B cell (primary cell): ENCODE measurements at regions not wholly inside any gene's neighbourhood (a gene's known extent, or its start where the extent isn't known, plus 50 kb on each side); places are given as distances from the start of the nearest gene placed in this dataset.

ENCODE experiments used
- ATAC-seq: fragments of 200-7000 bp; cut with Tn5 transposase; one replicate; pipeline ENCODE4 v1.10.0; 2021; ENCODE audit warnings: low read depth, mild to moderate bottlenecking, moderate number of reproducible peaks, moderate library complexity
- CTCF ChIA-PET: fragments of 350-600 bp; sonication (Branson Sonifier 250); formaldehyde crosslinking; loops from one replicate; lab custom pipeline; 2021; ENCODE audit warnings: antibody characterized with exemption, inconsistent platforms; lab: Charles Lee
- POLR2A ChIA-PET: fragments of 350-600 bp; sonication (Branson Sonifier 250); formaldehyde crosslinking; loops from one replicate; lab custom pipeline; 2021; ENCODE audit warnings: antibody characterized with exemption; lab: Charles Lee
- DNase-seq: peaks from one replicate; pipeline ENCODE4 v3.0.0; 2013
- H2AFZ ChIP-seq: 2 replicates; pipeline ENCODE4 v1.6.1; 2012; ENCODE audit warnings: mild to moderate bottlenecking, low read depth, low read length; ENCODE audit not compliant: insufficient read depth, poor library complexity, severe bottlenecking
- H3K27ac ChIP-seq, 2 donors: 1 replicate in 1 of 2; 2 replicates in 1 of 2; pipeline ENCODE4 v1.5.1; 2012 to 2013; ENCODE audit warnings: low read length in 2 of 2, mild to moderate bottlenecking in 2 of 2, moderate library complexity in 1 of 2
- H3K27me3 ChIP-seq, 4 experiments: fragments of 200-600 bp in 1 of 4; sonication (generic) in 1 of 4; replicated peaks in 1 of 4; 1 replicate in 2 of 4; 2 replicates in 2 of 4; pipeline versions ENCODE4 v1.6.1 to v1.7.0; 2013 to 2016; ENCODE audit warnings: low read length in 3 of 4, mild to moderate bottlenecking in 2 of 4, mixed read lengths in 1 of 4, moderate library complexity in 1 of 4; ENCODE audit not compliant: insufficient read depth in 4 of 4, control insufficient read depth in 3 of 4; ENCODE audit errors: control extremely low read depth in 1 of 4
- H3K36me3 ChIP-seq, 2 experiments: replicated peaks in 1 of 2; 1 replicate in 1 of 2; 2 replicates in 1 of 2; pipeline versions ENCODE4 v1.6.1 to v1.7.1; 2013; ENCODE audit warnings: low read length in 1 of 2; ENCODE audit not compliant: insufficient read depth in 2 of 2, control insufficient read depth in 1 of 2; ENCODE audit errors: control extremely low read depth in 1 of 2, extremely low read depth in 1 of 2
- H3K4me1 ChIP-seq, 2 donors: fragments of 200-600 bp in 1 of 2; sonication (generic) in 1 of 2; 1 replicate in 1 of 2; 2 replicates in 1 of 2; pipeline versions ENCODE4 v1.5.1 to v1.6.1; 2013 to 2017; ENCODE audit warnings: low read length in 2 of 2; ENCODE audit not compliant: control insufficient read depth in 2 of 2, insufficient read depth in 2 of 2
- H3K4me2 ChIP-seq: replicated peaks from 2 replicates; pipeline ENCODE3; 2012; ENCODE audit warnings: mild to moderate bottlenecking, low read depth, low read length; ENCODE audit not compliant: poor library complexity, severe bottlenecking
- H3K4me3 ChIP-seq, 5 experiments: fragments of 200-600 bp in 1 of 5; sonication (generic) in 1 of 5; 1 replicate in 3 of 5; 2 replicates in 2 of 5; pipeline versions ENCODE4 v1.5.1 to v1.7.0; 2011 to 2016; ENCODE audit warnings: low read length in 4 of 5, mild to moderate bottlenecking in 4 of 5, low read depth in 2 of 5, control low read depth in 1 of 5, moderate library complexity in 1 of 5; ENCODE audit not compliant: insufficient read depth in 1 of 5; ENCODE audit errors: control extremely low read depth in 1 of 5, extremely low read depth in 1 of 5
- H3K79me2 ChIP-seq: fragments of 200-600 bp; sonication (generic); one replicate; pipeline ENCODE4 v1.6.0; 2016; ENCODE audit warnings: low read length; ENCODE audit not compliant: control insufficient read depth, insufficient read depth
- H3K9ac ChIP-seq: fragments of 200-600 bp; sonication (generic); 2 replicates; pipeline ENCODE4 v1.6.1; 2017; ENCODE audit warnings: mild to moderate bottlenecking, low read length, moderate library complexity
- H3K9me3 ChIP-seq, 3 donors: one replicate each; pipeline versions ENCODE4 v1.6.1 to v1.7.1; 2013; ENCODE audit warnings: low read length in 2 of 3; ENCODE audit not compliant: control insufficient read depth in 2 of 3, insufficient read depth in 1 of 3; ENCODE audit errors: control extremely low read depth in 1 of 3
- H4K20me1 ChIP-seq: 2 replicates; pipeline ENCODE4 v1.6.0; 2012; ENCODE audit warnings: mild to moderate bottlenecking, low read length; ENCODE audit not compliant: insufficient read depth, control insufficient read depth, poor library complexity, severe bottlenecking
- H3K27ac Mint-ChIP-seq: one replicate; pipeline ENCODE4 v1.8.0; 2021; ENCODE audit warnings: mixed read lengths
- H3K27me3 Mint-ChIP-seq: one replicate; pipeline ENCODE4 v1.8.0; 2021; ENCODE audit warnings: mixed read lengths
- H3K4me1 Mint-ChIP-seq: one replicate; pipeline ENCODE4 v1.8.0; 2021; ENCODE audit warnings: mixed read lengths
- H3K4me3 Mint-ChIP-seq: one replicate; pipeline ENCODE4 v1.8.0; 2021; ENCODE audit warnings: mixed read lengths
- H3K9me3 Mint-ChIP-seq: one replicate; pipeline ENCODE4 v1.8.0; 2022; ENCODE audit warnings: mixed read lengths; ENCODE audit not compliant: insufficient read depth
- CTCF ChIP-seq: fragments of 200-600 bp; IDR thresholded peaks from one replicate; pipeline ENCODE4 v1.8.0; 2022; ENCODE audit warnings: antibody characterized with exemption, mild to moderate bottlenecking
- EZH2 ChIP-seq: IDR thresholded peaks from 2 replicates; pipeline ENCODE4 v1.6.1; 2012; ENCODE audit warnings: borderline replicate concordance, low read depth, mild to moderate bottlenecking, moderate library complexity, low read length; ENCODE audit not compliant: insufficient read depth, poor library complexity, severe bottlenecking
- WGBS: methylation state at CpG from one replicate; pipeline ENCODE4 v1.1.5; 2013; ENCODE audit warnings: missing lambda C conversion rate; ENCODE audit not compliant: insufficient coverage; 5-methylcytosine and 5-hydroxymethylcytosine counted together
- intact Hi-C: fragments of 100-400 bp; cut with micrococcal nuclease; formaldehyde crosslinking; loops from one replicate; pipeline ENCODE4 v1.10.0; 2022

- H3K27ac ChIP-seq: no peak overlapping the region
- H4K20me1 ChIP-seq: no peaks in the 10 kb centered on the region
- no peaks in the 10 kb centered on the region for H3K27me3 ChIP-seq
- H3K9me3 ChIP-seq: peaks cover 0 to 24% (median 2%) of the 10 kb centered on the region in 3 donors
- no peak overlapping the region for H3K4me3 ChIP-seq
- no peaks in the 10 kb centered on the region for H3K27me3 Mint-ChIP-seq
- WGBS: 96% methylated on average over 4 of the region's 4 CpGs
- TF ChIP-seq EZH2 (no peak), CTCF (no peak)
- DNase-seq (no peak), ATAC-seq (no peak)
- no peak overlapping the region for H3K4me2 ChIP-seq
- CTCF ChIA-PET: no interaction called here
- POLR2A ChIA-PET: no interaction called here
- H3K9ac ChIP-seq: no peak overlapping the region
- no peak overlapping the region for H3K4me3 Mint-ChIP-seq
- H3K9me3 Mint-ChIP-seq: peaks cover 5% of the 10 kb centered on the region
- no peaks in the 10 kb centered on the region for H3K36me3 ChIP-seq
- no peaks in the 10 kb centered on the region for H3K4me1 Mint-ChIP-seq
- no peaks in the 10 kb centered on the region for H3K4me1 ChIP-seq
- H3K27ac Mint-ChIP-seq: no peak overlapping the region
- intact Hi-C loops: no loop called here
- H3K79me2 ChIP-seq: no peaks in the 10 kb centered on the region
- H2AFZ ChIP-seq: no peak overlapping the region
These were observed 1173.1 kb downstream of the UQCRFS1 start for GRCh38 chr19:28039677-28040381.

DNA sequence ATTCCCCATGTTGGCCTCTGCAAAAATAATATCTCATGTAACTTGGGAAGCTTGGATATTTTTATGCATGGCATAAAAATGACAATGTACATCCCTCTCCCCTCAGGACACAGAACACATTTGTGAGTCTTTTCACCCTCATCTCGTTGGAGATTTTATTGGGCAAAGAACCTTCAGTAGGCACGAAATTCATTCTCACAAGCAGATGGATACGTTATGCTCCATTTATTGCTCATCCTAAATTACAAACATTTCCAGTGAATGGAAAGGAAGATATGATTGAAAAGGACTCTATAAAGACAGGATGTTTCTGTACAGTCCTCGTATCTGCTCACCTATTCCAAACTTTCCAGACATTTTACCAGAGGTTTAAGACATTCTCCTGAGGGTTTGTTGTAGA, 1175.8 kb downstream of the UQCRFS1 start:
- ChIA-PET POLR2A (no interaction called here), CTCF (no interaction called here)
- no peaks in the 10 kb centered on the region for H3K4me1 ChIP-seq
- no peaks in the 10 kb centered on the region for H4K20me1 ChIP-seq
- H3K9ac ChIP-seq: no peak overlapping the region
- no peak overlapping the region for H3K27ac Mint-ChIP-seq
- H3K27ac ChIP-seq: no peak overlapping the region
- peaks cover 0 to 15% (median 2%) of the 10 kb centered on the region in 3 donors for H3K9me3 ChIP-seq
- TF ChIP-seq CTCF: no peak
- TF ChIP-seq EZH2: no peak
- no peaks in the 10 kb centered on the region for H3K4me1 Mint-ChIP-seq
- H3K9me3 Mint-ChIP-seq: peaks cover 5% of the 10 kb centered on the region
- H3K4me3 ChIP-seq: no peak overlapping the region
- H3K27me3 ChIP-seq: no peaks in the 10 kb centered on the region
- H3K4me3 Mint-ChIP-seq: no peak overlapping the region
- H3K4me2 ChIP-seq: no peak overlapping the region
- no peak for ATAC-seq
- no peaks in the 10 kb centered on the region for H3K79me2 ChIP-seq
- H2AFZ ChIP-seq: no peak overlapping the region
- intact Hi-C loops: no loop called here
- H3K36me3 ChIP-seq: no peaks in the 10 kb centered on the region
- WGBS: 43% methylated on average over 1 of the region's 4 CpGs
- no peak for DNase-seq
- no peaks in the 10 kb centered on the region for H3K27me3 Mint-ChIP-seq
